Glutamatergic neuron (in vitro differentiated cells): ENCODE measurements at regions not wholly inside any gene's neighbourhood (a gene's known extent, or its start where the extent isn't known, plus 50 kb on each side); places are given as distances from the start of the nearest gene placed in this dataset.

Source experiments
- DNase-seq: peaks from one replicate; pipeline ENCODE4 v3.0.0; 2022
- H3K27ac Mint-ChIP-seq: one replicate; pipeline ENCODE4 v1.8.0; 2020; ENCODE audit warnings: mild to moderate bottlenecking, mixed read lengths, inconsistent platforms; ENCODE audit not compliant: unreplicated experiment
- H3K27me3 Mint-ChIP-seq: one replicate; pipeline ENCODE4 v1.8.0; 2020; ENCODE audit warnings: mild to moderate bottlenecking, moderate library complexity, mixed read lengths, inconsistent platforms; ENCODE audit not compliant: unreplicated experiment
- H3K36me3 Mint-ChIP-seq: one replicate; pipeline ENCODE4 v1.8.0; 2020; ENCODE audit warnings: mild to moderate bottlenecking, mixed read lengths, inconsistent platforms; ENCODE audit not compliant: unreplicated experiment
- H3K4me1 Mint-ChIP-seq: one replicate; pipeline ENCODE4 v1.8.0; 2020; ENCODE audit warnings: mild to moderate bottlenecking, low read depth, mixed read lengths, inconsistent platforms; ENCODE audit not compliant: unreplicated experiment
- H3K4me3 Mint-ChIP-seq: one replicate; pipeline ENCODE4 v1.8.0; 2020; ENCODE audit warnings: mild to moderate bottlenecking, mixed read lengths, inconsistent platforms; ENCODE audit not compliant: unreplicated experiment
- H3K9me3 Mint-ChIP-seq: one replicate; pipeline ENCODE4 v1.8.0; 2020; ENCODE audit warnings: mild to moderate bottlenecking, moderate library complexity, mixed read lengths, inconsistent platforms; ENCODE audit not compliant: unreplicated experiment
- CTCF ChIP-seq: fragments of 200-600 bp; sonication (generic); IDR thresholded peaks from one replicate; pipeline ENCODE4 v1.5.0; 2021; ENCODE audit not compliant: partially characterized antibody, unreplicated experiment

GRCh38 chr2:126253669-126254068 lies 402.3 kb upstream of the GYPC start:
- no peaks in the 10 kb centered on the region for H3K36me3 Mint-ChIP-seq
- DNase-seq = no peak
- H3K27ac Mint-ChIP-seq = no peak overlapping the region
- no peak overlapping the region for H3K4me3 Mint-ChIP-seq
- TF ChIP-seq CTCF = no peak
- H3K9me3 Mint-ChIP-seq = no peaks in the 10 kb centered on the region
- H3K27me3 Mint-ChIP-seq = no peaks in the 10 kb centered on the region
- H3K4me1 Mint-ChIP-seq = no peaks in the 10 kb centered on the region

- no peak for DNase-seq
- Mint-ChIP-seq H3K9me3 (no peaks in the 10 kb centered on the region), H3K36me3 (no peaks in the 10 kb centered on the region), H3K27ac (no peak overlapping the region), H3K4me3 (no peak overlapping the region), H3K4me1 (no peaks in the 10 kb centered on the region), H3K27me3 (no peaks in the 10 kb centered on the region)
- no peak for TF ChIP-seq CTCF
Observed at GRCh38 chr2:126264625-126265024, 391.3 kb upstream of the GYPC start.

- no peak for TF ChIP-seq CTCF
- no peak overlapping the region for H3K4me3 Mint-ChIP-seq
- no peaks in the 10 kb centered on the region for H3K4me1 Mint-ChIP-seq
Observed at GRCh38 chr2:126269911-126270310, 386.0 kb upstream of the GYPC start.

GRCh38 chr2:126270587-126270986 lies 385.4 kb upstream of the GYPC start:
- H3K9me3 Mint-ChIP-seq = no peaks in the 10 kb centered on the region
- no peak overlapping the region for H3K27ac Mint-ChIP-seq
- no peaks in the 10 kb centered on the region for H3K4me1 Mint-ChIP-seq
- H3K36me3 Mint-ChIP-seq = no peaks in the 10 kb centered on the region
- DNase-seq = no peak
- no peak for TF ChIP-seq CTCF
- no peak overlapping the region for H3K4me3 Mint-ChIP-seq
- H3K27me3 Mint-ChIP-seq = peaks cover 2% of the 10 kb centered on the region

More at GRCh38 chr2:126269911-126270310, 386.0 kb upstream of the GYPC start:
- Mint-ChIP-seq H3K9me3 (no peaks in the 10 kb centered on the region), H3K36me3 (no peaks in the 10 kb centered on the region), H3K27me3 (peaks cover 2% of the 10 kb centered on the region), H3K27ac (no peak overlapping the region)
- no peak for DNase-seq

GRCh38 chr2:126272401-126272800 lies 383.6 kb upstream of the GYPC start:
- no peak for DNase-seq
- TF ChIP-seq CTCF = no peak
- H3K36me3 Mint-ChIP-seq = no peaks in the 10 kb centered on the region
- H3K4me3 Mint-ChIP-seq = no peak overlapping the region
- H3K9me3 Mint-ChIP-seq = no peaks in the 10 kb centered on the region
- peaks cover 2% of the 10 kb centered on the region for H3K27me3 Mint-ChIP-seq
- no peak overlapping the region for H3K27ac Mint-ChIP-seq
- H3K4me1 Mint-ChIP-seq = no peaks in the 10 kb centered on the region
